Colonic mucosa (tissue), 4 donors: ENCODE measurements at regions not wholly inside any gene's neighbourhood (a gene's known extent, or its start where the extent isn't known, plus 50 kb on each side); places are given as distances from the start of the nearest gene placed in this dataset.

Experiments
- DNase-seq: peaks from one replicate; pipeline ENCODE4 v3.0.0-alpha.2; 2020
- H3K27ac ChIP-seq: fragments of 200-600 bp; one replicate; pipeline ENCODE4 v1.8.0; 2021
- H3K27me3 ChIP-seq: fragments of 200-600 bp; one replicate; pipeline ENCODE4 v1.8.0; 2021
- H3K36me3 ChIP-seq: fragments of 200-600 bp; one replicate; pipeline ENCODE4 v1.8.0; 2021
- H3K4me1 ChIP-seq: fragments of 200-600 bp; one replicate; pipeline ENCODE4 v1.8.0; 2021; ENCODE audit warnings: mild to moderate bottlenecking
- H3K4me3 ChIP-seq: fragments of 200-600 bp; one replicate; pipeline ENCODE4 v1.8.0; 2021
- H3K9ac ChIP-seq, 2 donors: one replicate each; pipeline ENCODE4 v1.7.0; 2013; ENCODE audit warnings: control low read depth in 2 of 2, low read depth in 2 of 2, low read length in 2 of 2
- H3K9me3 ChIP-seq: fragments of 200-600 bp; one replicate; pipeline ENCODE4 v1.8.0; 2021
- intact Hi-C: fragments of 100-400 bp; cut with DNase I; formaldehyde crosslinking; loops from one replicate; pipeline ENCODE4 v1.14.1; 2022
- TF ChIP-seq, protein P1 (sequence below): fragments of 200-600 bp; IDR thresholded peaks from one replicate; pipeline ENCODE4 v1.8.0; 2022; ENCODE audit warnings: antibody characterized with exemption, mild to moderate bottlenecking
- donor health status: healthy.
- donor health status: DM: no; HTN: no; CAD: no.
- donor health status: DM: no; HTN: no; CAD: no.

DNA sequence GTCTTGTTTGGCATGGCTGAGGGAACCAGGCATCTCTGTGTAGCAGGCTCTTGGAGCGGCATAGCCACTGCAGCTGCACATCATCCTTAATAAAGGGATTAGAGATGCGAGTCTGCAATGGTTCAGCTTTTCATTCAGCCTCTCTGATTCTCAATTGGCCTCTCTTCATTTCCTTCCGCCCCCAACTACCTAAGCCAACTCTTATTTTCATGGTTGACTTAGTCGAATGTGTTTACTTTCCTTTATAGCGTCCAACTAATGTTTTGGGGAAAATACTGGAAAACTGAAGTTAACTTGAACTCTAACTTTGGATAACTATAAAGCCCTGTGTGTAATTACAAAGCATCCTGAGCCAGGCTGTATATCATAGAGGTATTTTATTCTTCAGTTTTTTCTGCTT lies 202.2 kb upstream of the KIAA1217 start:
- Histone ChIP-seq H3K9ac (no peak overlapping the region), H3K9me3 (no peaks in the 10 kb centered on the region), H3K27ac (no peak overlapping the region), H3K27me3 (no peaks in the 10 kb centered on the region), H3K4me1 (no peaks in the 10 kb centered on the region), H3K36me3 (no peaks in the 10 kb centered on the region), H3K4me3 (no peak overlapping the region)
- intact Hi-C loops, result no loop called here
- DNase-seq, result no peak
- TF ChIP-seq, protein P1, sequence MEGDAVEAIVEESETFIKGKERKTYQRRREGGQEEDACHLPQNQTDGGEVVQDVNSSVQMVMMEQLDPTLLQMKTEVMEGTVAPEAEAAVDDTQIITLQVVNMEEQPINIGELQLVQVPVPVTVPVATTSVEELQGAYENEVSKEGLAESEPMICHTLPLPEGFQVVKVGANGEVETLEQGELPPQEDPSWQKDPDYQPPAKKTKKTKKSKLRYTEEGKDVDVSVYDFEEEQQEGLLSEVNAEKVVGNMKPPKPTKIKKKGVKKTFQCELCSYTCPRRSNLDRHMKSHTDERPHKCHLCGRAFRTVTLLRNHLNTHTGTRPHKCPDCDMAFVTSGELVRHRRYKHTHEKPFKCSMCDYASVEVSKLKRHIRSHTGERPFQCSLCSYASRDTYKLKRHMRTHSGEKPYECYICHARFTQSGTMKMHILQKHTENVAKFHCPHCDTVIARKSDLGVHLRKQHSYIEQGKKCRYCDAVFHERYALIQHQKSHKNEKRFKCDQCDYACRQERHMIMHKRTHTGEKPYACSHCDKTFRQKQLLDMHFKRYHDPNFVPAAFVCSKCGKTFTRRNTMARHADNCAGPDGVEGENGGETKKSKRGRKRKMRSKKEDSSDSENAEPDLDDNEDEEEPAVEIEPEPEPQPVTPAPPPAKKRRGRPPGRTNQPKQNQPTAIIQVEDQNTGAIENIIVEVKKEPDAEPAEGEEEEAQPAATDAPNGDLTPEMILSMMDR, result no peak

DNA sequence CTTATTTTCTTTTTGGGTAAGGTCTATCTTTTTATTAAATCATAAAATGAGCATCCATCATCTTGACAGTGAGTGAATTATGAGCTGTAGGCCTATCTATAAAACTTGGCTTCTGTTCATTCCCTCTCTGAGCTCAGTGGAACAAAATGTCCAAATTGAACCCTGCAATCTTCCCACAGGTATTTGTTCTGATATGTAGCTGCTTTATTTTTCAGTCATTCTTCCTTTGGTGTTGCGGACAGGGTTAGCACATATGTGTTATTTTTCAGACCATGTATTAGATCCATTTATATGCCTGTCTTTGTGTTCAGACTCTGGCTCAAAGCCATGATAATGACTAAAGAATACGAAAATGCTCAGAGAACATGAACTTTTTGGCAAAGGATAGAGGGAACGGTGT lies 201.6 kb upstream of the KIAA1217 start:
- no peaks in the 10 kb centered on the region for H3K4me1 ChIP-seq
- no peaks in the 10 kb centered on the region for H3K27me3 ChIP-seq
- H3K4me3 ChIP-seq, result no peak overlapping the region
- H3K9ac ChIP-seq, result no peak overlapping the region
- no peaks in the 10 kb centered on the region for H3K9me3 ChIP-seq
- intact Hi-C loops, result no loop called here
- H3K27ac ChIP-seq, result no peak overlapping the region
- H3K36me3 ChIP-seq, result no peaks in the 10 kb centered on the region
- TF ChIP-seq, protein P1, result no peak
- DNase-seq, result no peak

DNA sequence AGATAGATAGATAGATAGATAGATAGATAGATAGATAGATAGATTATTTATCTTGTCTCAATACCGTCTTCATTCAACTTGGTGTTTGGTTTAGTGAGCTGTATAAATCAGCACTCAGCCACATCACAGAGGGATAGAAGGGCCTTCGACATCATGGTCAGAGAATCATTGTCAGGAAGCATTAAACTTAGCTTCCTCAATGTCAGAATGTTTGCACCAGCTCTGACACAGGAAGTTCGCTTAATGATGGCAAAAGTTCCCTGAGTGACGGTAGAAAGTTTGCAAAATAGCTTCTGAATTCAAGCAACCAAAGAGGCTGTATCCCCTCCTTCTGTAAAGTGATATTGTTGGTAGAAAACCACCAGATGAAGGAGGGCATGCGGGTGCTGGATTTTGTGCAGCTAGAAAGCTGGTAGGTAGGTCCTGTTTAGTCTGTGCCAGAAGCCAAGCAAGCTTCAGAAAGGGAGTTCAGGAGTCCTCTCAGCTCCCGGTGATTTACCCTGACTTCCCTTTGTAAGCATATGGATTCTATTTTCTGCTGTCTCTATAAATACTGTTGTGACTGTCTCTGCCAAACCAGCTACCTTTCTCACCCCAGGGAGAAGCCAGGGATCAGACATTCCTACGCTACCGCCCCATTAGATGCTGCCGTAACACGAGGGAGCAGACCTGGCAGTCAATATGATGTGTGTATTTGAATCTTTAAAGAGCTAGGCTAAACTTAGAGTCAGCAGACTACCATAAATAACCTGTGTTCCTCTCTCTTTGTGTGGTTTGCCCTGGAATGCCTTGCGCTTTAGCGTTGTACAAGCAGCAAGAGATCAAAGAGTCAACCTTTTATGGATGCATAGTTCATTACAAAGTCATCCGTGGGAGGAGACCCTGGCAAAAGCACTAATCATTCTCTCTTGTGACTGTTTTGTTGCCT lies 200.5 kb upstream of the KIAA1217 start:
- H3K27me3 ChIP-seq, result no peaks in the 10 kb centered on the region
- DNase-seq, result no peak
- H3K9me3 ChIP-seq, result no peaks in the 10 kb centered on the region
- no peaks in the 10 kb centered on the region for H3K4me1 ChIP-seq
- intact Hi-C loops, result no loop called here
- TF ChIP-seq, protein P1, result no peak
- no peaks in the 10 kb centered on the region for H3K36me3 ChIP-seq
- no peak overlapping the region for H3K4me3 ChIP-seq
- H3K9ac ChIP-seq, result no peak overlapping the region
- H3K27ac ChIP-seq, result no peak overlapping the region

DNA sequence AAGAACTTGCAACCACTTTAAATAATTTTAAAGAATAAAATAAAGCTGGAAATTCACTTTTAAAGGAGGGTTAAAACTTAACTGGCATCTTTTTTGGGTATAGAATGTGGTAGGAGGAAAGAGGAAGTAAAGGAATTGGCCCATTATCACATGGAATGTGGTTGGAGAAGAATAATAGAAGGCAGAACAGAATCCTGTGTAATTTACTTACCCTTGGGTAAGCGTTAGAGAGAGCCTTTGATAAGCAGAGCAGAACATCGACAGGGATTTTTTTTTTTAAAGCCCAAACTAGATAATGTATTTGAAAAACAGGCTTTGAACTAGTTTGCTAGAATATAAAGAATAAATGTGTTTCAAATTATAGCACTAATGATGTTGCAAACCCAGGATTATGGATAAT lies 199.8 kb upstream of the KIAA1217 start:
- Histone ChIP-seq H3K4me3 (no peak overlapping the region), H3K36me3 (no peaks in the 10 kb centered on the region), H3K9ac (no peak overlapping the region), H3K9me3 (no peaks in the 10 kb centered on the region), H3K4me1 (no peaks in the 10 kb centered on the region), H3K27me3 (no peaks in the 10 kb centered on the region), H3K27ac (no peak overlapping the region)
- DNase-seq, result no peak
- intact Hi-C loops, result no loop called here
- TF ChIP-seq, protein P1, result no peak

DNA sequence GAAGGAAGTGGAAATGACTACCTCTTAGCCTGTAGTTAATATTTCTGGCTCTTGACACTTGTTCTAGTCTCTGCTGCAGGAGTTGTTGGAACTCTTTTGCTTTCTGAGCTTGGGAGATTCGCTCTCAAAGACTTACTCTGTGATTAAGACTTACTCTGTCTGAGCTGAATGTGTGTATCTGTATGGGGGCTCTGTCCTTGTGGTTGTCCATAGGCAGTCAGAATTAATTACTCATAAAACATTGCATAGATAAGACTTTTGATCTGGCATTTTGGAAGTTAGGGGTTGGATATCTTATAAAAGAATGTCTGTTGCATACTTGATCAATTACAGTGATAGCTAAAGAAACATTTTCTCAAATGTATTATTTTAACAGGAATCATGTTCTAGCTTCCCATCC lies 199.2 kb upstream of the KIAA1217 start:
- no peak overlapping the region for H3K9ac ChIP-seq
- TF ChIP-seq, protein P1, result no peak
- no peaks in the 10 kb centered on the region for H3K4me1 ChIP-seq
- no peak overlapping the region for H3K4me3 ChIP-seq
- no peak for DNase-seq
- intact Hi-C loops, result no loop called here
- no peak overlapping the region for H3K27ac ChIP-seq
- no peaks in the 10 kb centered on the region for H3K9me3 ChIP-seq
- H3K36me3 ChIP-seq, result no peaks in the 10 kb centered on the region
- H3K27me3 ChIP-seq, result no peaks in the 10 kb centered on the region
